ENCODE measurements at regions not wholly inside any gene's neighbourhood (a gene's known extent, or its start where the extent isn't known, plus 50 kb on each side); places are given as distances from the start of the nearest gene placed in this dataset.

- no peak for DNase-seq (ENCODE audit: low read depth)
Measured at GRCh38 chr10:130869179-130869841, 442.2 kb downstream of the TCERG1L start.

GRCh38 chr10:130871406-130871805, 440.1 kb downstream of the TCERG1L start:
- DNase-seq (ENCODE audit: low read depth) = no peak

- no peak for DNase-seq (ENCODE audit: low read depth)
Measured at GRCh38 chr10:130873636-130874035, 437.9 kb downstream of the TCERG1L start.

- no peak for DNase-seq (ENCODE audit: low read depth)
Measured at GRCh38 chr10:130875116-130875515, 436.4 kb downstream of the TCERG1L start.

- no peak for DNase-seq (ENCODE audit: low read depth)
Measured at GRCh38 chr10:130875897-130876472, 435.5 kb downstream of the TCERG1L start.

- no peak for DNase-seq (ENCODE audit: low read depth)
Measured at GRCh38 chr10:130877126-130877525, 434.4 kb downstream of the TCERG1L start.

- DNase-seq (ENCODE audit: low read depth) = no peak
Measured at GRCh38 chr10:130878131-130878530, 433.4 kb downstream of the TCERG1L start.

GRCh38 chr10:130882906-130883305, 428.6 kb downstream of the TCERG1L start:
- no peak for DNase-seq (ENCODE audit: low read depth)

- DNase-seq (ENCODE audit: low read depth) = no peak
Measured at GRCh38 chr10:130884456-130884855, 427.1 kb downstream of the TCERG1L start.

- DNase-seq (ENCODE audit: low read depth) = no peak
Measured at GRCh38 chr10:130885021-130885655, 426.4 kb downstream of the TCERG1L start.

GRCh38 chr10:130887170-130887569, 424.4 kb downstream of the TCERG1L start:
- no peak for DNase-seq (ENCODE audit: low read depth)

- no peak for DNase-seq (ENCODE audit: low read depth)
Measured at GRCh38 chr10:130888493-130888892, 423.0 kb downstream of the TCERG1L start.

- DNase-seq (ENCODE audit: low read depth) = no peak
Measured at GRCh38 chr10:130889240-130889639, 422.3 kb downstream of the TCERG1L start.

GRCh38 chr10:130889780-130890179, 421.7 kb downstream of the TCERG1L start:
- no peak for DNase-seq (ENCODE audit: low read depth)

- DNase-seq (ENCODE audit: low read depth) = no peak
Measured at GRCh38 chr10:130891066-130891465, 420.5 kb downstream of the TCERG1L start.

GRCh38 chr10:130894471-130894870, 417.1 kb downstream of the TCERG1L start:
- no peak for DNase-seq (ENCODE audit: low read depth)

- DNase-seq (ENCODE audit: low read depth) = no peak
Measured at GRCh38 chr10:130895161-130895560, 416.4 kb downstream of the TCERG1L start.

- no peak for DNase-seq (ENCODE audit: low read depth)
Measured at GRCh38 chr10:130897815-130898214, 413.7 kb downstream of the TCERG1L start.

GRCh38 chr10:130898381-130898780, 413.1 kb downstream of the TCERG1L start:
- no peak for DNase-seq (ENCODE audit: low read depth)

- no peak for DNase-seq (ENCODE audit: low read depth)
Measured at GRCh38 chr10:130899856-130900255, 411.7 kb downstream of the TCERG1L start.

GRCh38 chr10:130900441-130901160, 410.9 kb downstream of the TCERG1L start:
- no peak for DNase-seq (ENCODE audit: low read depth)

GRCh38 chr10:130901311-130902165, 410.0 kb downstream of the TCERG1L start:
- no peak for DNase-seq (ENCODE audit: low read depth)

Data from amniotic epithelial cell (primary cell).